GM18502 (cell line): ENCODE measurements at regions not wholly inside any gene's neighbourhood (a gene's known extent, or its start where the extent isn't known, plus 50 kb on each side); places are given as distances from the start of the nearest gene placed in this dataset.
"Not testable (repeated sequence)": the region's sequence is repeated elsewhere in the genome, so short reads cannot be mapped to it uniquely, and the experiment has no call there.

ENCODE experiments used
- ATAC-seq: cut with Tn5 transposase; IDR thresholded peaks from one replicate; pipeline ENCODE4 v1.9.1; 2021; ENCODE audit warnings: mild to moderate bottlenecking; ENCODE audit not compliant: unreplicated experiment, poor library complexity

DNA sequence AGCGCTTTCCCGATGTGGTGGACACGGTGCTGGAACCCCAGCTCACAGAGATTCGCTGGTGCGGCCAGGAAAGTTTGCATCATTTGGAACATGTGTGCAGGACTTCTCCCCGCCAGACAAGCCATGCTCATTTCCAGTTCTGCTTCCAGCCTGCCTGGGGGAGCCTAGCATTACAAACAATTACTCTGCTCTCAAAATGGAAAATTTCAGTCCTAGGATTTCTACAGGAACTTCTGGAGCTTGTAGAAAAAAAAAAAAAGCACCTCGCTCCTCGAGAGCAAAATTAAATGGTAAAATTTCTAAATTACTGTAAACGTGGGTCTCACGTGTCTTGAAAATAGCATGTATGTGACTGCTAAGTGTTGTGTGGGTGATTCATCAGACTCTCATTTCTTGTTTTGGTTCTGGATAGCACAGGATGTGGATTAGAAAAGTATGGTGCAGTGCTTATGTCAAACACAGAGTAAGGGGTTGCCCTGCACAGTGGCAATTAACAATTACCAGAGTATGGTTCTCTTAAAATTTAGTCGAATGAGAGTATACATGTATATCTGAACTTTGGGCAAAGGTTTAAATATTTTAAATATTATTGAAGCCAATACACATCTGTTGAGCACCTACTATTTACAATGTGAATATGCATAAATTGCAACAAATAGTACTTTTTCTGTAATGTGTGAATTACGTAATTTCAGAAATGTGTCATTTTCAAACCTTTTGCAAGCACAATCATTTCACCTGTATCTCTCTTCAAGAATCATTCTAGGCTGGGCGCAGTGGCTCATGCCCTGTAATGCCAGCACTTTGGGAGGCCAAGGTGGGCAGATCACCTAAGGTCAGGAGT lies 61.8 kb upstream of the PTGFRN start:
- ATAC-seq: no peak

- ATAC-seq: no peak
Measured at GRCh38 chr1:116850436-116850835, 59.3 kb upstream of the PTGFRN start.

DNA sequence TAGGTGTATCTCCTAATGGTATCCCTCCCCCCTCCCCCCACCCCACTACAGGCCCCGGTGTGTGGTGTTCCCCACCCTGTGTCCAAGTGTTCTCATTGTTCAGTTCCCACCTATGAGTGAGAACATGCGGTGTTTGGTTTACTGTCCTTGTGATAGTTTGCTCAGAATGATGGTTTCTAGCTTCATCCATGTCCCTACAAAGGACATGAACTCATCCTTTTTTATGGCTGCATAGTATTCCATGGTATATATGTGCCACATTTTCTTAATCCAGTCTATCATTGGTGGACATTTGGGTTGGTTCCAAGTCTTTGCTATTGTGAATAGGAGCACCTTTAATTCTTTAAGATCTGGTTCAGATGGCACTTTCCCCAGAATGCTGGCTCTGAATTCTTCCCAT lies 58.5 kb upstream of the PTGFRN start:
- ATAC-seq: not testable (repeated sequence)

DNA sequence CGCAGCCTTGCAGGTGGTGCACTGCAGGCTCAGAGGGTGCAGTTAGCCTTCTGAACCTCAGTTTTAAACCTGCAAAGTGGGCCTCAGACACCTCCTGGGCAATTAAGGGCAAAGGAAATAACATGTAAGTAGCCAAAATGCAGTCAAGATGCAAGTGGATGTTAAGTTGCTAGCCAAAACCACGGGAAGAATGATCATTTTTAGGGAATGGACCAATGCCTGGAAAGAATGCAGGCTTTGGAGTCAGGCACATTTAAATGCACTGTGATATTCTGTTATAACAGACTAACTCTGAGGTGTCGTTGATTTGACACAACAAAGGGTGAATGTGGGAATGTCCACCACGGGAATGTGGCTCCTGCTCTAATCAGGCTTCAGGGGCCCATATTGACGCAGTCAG lies 57.9 kb upstream of the PTGFRN start:
- no peak for ATAC-seq

DNA sequence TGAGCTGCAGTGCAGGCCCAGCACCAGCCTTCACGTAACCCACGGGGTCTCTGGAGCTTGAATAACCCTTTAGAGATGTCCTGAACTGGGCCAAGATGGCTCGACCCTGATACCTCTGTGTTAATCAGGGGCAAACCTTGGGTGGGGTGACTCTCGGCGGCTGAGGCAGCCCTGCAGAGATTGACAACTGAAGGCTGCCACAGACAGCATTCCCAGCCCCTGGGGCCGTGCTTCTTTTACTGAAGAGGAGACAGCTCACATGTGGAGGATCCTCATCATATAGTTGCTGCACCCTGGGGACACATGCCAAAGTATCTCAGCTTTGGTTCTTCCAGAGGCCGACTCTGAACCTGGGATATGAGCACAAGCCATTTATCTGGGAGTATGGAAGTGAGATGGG lies 57.3 kb upstream of the PTGFRN start:
- no peak for ATAC-seq

DNA sequence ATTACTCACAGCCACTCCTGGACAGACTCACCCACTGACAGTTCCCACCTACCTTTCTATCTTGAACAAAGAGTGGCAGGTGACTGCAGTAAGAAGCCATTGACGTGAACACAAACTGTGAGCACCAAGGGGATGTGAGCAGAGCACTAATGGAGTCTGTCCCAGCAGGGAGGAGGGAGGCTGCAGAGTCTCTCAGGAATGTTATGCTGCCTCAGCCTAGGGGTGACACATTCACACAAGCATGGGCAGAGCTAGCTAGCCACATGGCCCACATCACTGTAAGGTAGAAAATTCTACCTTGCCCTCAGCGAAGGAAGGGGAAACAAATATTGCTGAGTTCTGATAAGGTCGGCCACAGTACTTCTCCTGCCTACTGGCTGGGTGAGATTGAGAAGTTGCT lies 56.8 kb upstream of the PTGFRN start:
- no peak for ATAC-seq

- no peak for ATAC-seq
Measured at GRCh38 chr1:116853680-116854402, 55.9 kb upstream of the PTGFRN start.

- no peak for ATAC-seq
Measured at GRCh38 chr1:116854403-116854690, 55.4 kb upstream of the PTGFRN start.

DNA sequence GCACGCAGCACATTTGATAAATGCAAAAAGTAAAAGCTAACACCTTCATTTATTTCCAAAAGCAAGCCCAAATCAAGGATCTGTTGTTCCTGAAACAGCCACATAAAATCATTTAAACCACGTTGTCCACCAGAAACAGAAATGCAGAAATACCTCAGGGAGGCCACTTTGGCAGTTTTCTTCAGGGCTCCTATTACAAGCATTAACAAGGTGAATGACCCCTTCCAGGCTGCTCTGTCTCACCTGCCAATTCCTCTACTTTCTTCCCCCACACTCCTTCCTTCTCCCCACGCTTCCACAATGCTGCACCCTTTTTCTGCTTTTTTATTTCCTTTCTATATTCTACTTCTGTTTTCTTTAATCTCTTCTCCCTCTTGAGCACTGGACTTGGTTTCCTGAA lies 55.0 kb upstream of the PTGFRN start:
- no peak for ATAC-seq

GRCh38 chr1:116855191-116855619 lies 54.5 kb upstream of the PTGFRN start:
- ATAC-seq: no peak

DNA sequence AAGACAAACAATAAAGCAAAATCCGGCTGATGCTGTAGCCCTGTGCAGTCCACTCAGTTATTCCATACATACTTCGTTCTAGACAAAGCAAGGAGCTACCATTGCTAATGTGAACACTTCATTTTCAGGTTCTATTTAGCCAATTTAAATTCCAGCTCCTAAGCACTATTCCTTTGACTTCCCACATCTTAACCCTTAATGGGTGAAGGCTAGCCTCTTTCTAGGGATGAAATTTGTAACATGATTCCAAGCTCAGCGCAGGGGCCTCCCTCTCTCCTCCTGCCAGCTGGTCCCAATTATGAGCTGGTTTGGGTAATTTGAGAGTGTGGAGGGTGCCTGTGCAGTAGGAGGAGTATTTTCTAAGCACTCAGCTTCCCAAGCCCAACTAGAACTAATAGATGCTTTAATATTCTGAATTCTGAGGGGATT lies 53.9 kb upstream of the PTGFRN start:
- ATAC-seq: no peak

DNA sequence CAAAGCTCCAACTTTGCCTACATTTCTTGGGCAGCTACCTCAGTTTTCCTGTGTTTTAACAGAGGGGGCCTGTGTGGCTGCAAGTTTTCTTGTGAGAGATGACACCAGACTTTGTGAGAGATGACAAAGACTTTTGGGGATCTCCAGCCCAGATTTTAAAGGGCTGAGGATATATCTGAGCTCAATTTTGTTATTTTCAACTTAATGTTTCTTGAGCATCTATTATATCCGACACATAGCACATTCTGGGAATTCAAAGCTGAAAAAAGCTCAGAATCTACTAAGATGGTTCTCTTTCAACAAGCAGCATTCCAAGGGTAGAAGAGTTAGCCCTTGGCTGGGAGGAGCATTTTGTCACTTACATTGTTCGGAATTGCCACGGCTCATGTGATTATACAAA lies 53.4 kb upstream of the PTGFRN start:
- no peak for ATAC-seq

DNA sequence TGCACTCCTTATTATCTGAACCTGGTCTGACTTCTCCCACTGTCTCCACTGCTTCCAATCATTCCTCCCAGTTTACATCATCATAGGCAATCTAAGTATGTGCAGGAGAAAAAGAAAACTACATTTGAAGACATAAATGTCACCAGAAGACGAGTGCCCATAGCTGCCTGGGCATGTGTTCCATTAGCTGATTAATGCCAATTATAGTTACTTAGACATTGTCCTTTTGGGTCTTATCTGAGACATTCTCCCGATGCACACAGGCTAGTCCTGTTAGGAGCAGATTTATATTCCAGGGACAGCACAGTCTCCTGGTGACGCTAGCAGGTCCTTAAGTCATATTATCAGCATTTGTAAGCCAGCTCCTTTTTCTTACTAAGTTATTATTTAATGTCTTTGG lies 52.6 kb upstream of the PTGFRN start:
- ATAC-seq: no peak
